ENCODE measurements at regions not wholly inside any gene's neighbourhood (a gene's known extent, or its start where the extent isn't known, plus 50 kb on each side); places are given as distances from the start of the nearest gene placed in this dataset.
"Not testable (repeated sequence)": the region's sequence is repeated elsewhere in the genome, so short reads cannot be mapped to it uniquely, and the experiment has no call there.

DNA sequence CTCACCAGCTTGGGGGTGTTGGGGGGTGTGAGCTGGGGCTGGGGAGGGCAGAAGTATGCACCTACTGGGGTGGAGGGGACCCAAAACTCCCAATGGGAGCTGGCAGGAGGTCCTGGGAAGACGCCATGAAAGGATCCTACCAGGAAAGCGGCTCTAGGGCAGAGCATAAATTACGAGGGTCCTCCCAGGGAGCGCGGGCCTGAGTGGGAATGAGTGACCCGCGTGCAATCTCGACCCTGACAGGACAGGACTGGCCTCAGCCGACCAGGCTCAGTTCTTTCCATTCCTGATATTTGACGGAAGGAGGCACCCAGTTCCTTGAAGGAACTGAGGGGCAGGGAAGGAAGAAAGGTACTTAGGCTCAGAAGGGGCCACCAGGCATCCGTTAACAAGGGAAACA is 1452.8 kb upstream of the TPTE start:
- H3K4me2 ChIP-seq (ENCODE audit: insufficient read depth in 1 of 2, low read depth in 2 of 2, low read length in 2 of 2); H3K79me1 ChIP-seq (ENCODE audit: low read depth, low read length); H3K56ac ChIP-seq (replicated peaks; ENCODE audit: insufficient read length, low read depth, low read length); H3K23ac ChIP-seq (ENCODE audit: insufficient read length); H2BK20ac ChIP-seq (ENCODE audit: low read length); H3K23me2 ChIP-seq (ENCODE audit: low read depth, low read length); DNase-seq (ENCODE audit: low read depth in 1 of 2, low spot score in 2 of 2); H2BK5ac ChIP-seq (ENCODE audit: low read depth, low read length); H4K8ac ChIP-seq (ENCODE audit: extremely low read depth, insufficient read depth, low read length); H3K27ac ChIP-seq (ENCODE audit: low read depth, low read length); H2AK5ac ChIP-seq (ENCODE audit: low read depth, low read length); H2BK15ac ChIP-seq (ENCODE audit: low read length); H3K4ac ChIP-seq (replicated peaks; ENCODE audit: insufficient read length, low read depth, low read length); H4K91ac ChIP-seq (replicated peaks; ENCODE audit: insufficient read length, low read length); H3K79me2 ChIP-seq (ENCODE audit: control insufficient read depth in 1 of 2, insufficient read depth in 2 of 2, low read length in 2 of 2); H3K36me3 ChIP-seq (ENCODE audit: control insufficient read depth in 2 of 4, insufficient read depth in 4 of 4, low read length in 3 of 4); H3K9ac ChIP-seq (replicated peaks in 1 of 4; ENCODE audit: extremely low read depth in 1 of 4, low read depth in 3 of 4, low read length in 3 of 4); H3K4me1 ChIP-seq (replicated peaks in 1 of 4; ENCODE audit: control insufficient read depth in 3 of 4, insufficient read depth in 4 of 4, low read length in 3 of 4); H3K27me3 ChIP-seq (replicated peaks in 1 of 4; ENCODE audit: control insufficient read depth in 3 of 4, extremely low read depth in 1 of 4, insufficient read depth in 3 of 4, low read length in 3 of 4); CTCF ChIA-PET (ENCODE audit: partially characterized antibody); H4K5ac ChIP-seq (ENCODE audit: insufficient read length, low read depth, low read length); H3K18ac ChIP-seq (ENCODE audit: extremely low read depth, low read length); H4K20me1 ChIP-seq (replicated peaks in 1 of 2; ENCODE audit: control insufficient read depth in 1 of 2, insufficient read depth in 2 of 2, low read length in 2 of 2); H3K14ac ChIP-seq (ENCODE audit: insufficient read length); H2BK12ac ChIP-seq (ENCODE audit: low read depth, low read length); H3K4me3 ChIP-seq (ENCODE audit: extremely low read depth in 1 of 4, insufficient read depth in 2 of 4, low read depth in 3 of 4, low read length in 4 of 4); H2BK120ac ChIP-seq (replicated peaks; ENCODE audit: low read depth, low read length); POLR2A ChIA-PET (ENCODE audit: partially characterized antibody); H2AFZ ChIP-seq (ENCODE audit: low read length); FAIRE-seq: not testable (repeated sequence)
- WGBS, 2 experiments (ENCODE audit: extremely low coverage in 1 of 2, insufficient coverage in 1 of 2, insufficient read length in 1 of 2, insufficient replicate concordance in 2 of 2, low coverage in 1 of 2, low lambda C conversion rate in 2 of 2, missing lambda C conversion rate in 1 of 2) = 89% methylated on average over 5 of the region's 11 CpGs; no CpG with 5 or more reads in 1 of the 2 experiments
- H3K9me3 ChIP-seq (ENCODE audit: insufficient read depth in 2 of 2, low read depth in 1 of 2, low read length in 1 of 2) = peaks cover 0 to 28% of the 10 kb centered on the region in 2 experiments; a peak in 2 of 4 replicates

DNA sequence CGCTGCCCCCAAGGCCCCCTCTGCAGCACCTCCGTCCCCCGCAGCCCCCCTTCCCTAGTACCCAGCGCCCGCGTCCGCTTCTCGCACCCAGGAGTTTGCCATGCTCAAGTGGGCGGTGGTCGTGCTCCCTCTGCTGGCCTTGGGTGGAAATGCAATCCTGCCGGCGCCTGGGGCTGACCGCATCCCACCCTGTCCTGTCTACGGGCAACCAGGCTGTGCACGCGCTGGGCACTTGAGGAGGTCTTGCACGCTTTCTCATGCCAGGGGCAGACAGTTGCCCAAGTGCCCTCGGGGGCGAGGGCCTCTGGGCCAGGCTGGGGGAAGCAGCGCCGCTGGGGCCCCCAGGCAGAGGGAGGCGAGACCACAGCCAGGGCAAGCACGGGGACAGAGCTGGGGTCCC is 1450.7 kb upstream of the TPTE start:
- CTCF ChIA-PET (ENCODE audit: partially characterized antibody); FAIRE-seq; H3K56ac ChIP-seq (replicated peaks; ENCODE audit: insufficient read length, low read depth, low read length); H3K27ac ChIP-seq (ENCODE audit: low read depth, low read length); H2AFZ ChIP-seq (ENCODE audit: low read length); H4K8ac ChIP-seq (ENCODE audit: extremely low read depth, insufficient read depth, low read length); H3K27me3 ChIP-seq (replicated peaks in 1 of 4; ENCODE audit: control insufficient read depth in 3 of 4, extremely low read depth in 1 of 4, insufficient read depth in 3 of 4, low read length in 3 of 4); H3K4me2 ChIP-seq (ENCODE audit: insufficient read depth in 1 of 2, low read depth in 2 of 2, low read length in 2 of 2); H3K18ac ChIP-seq (ENCODE audit: extremely low read depth, low read length); H4K20me1 ChIP-seq (replicated peaks in 1 of 2; ENCODE audit: control insufficient read depth in 1 of 2, insufficient read depth in 2 of 2, low read length in 2 of 2); H3K14ac ChIP-seq (ENCODE audit: insufficient read length); H3K4me3 ChIP-seq (ENCODE audit: extremely low read depth in 1 of 4, insufficient read depth in 2 of 4, low read depth in 3 of 4, low read length in 4 of 4); H3K79me2 ChIP-seq (ENCODE audit: control insufficient read depth in 1 of 2, insufficient read depth in 2 of 2, low read length in 2 of 2); H4K5ac ChIP-seq (ENCODE audit: insufficient read length, low read depth, low read length); H2BK120ac ChIP-seq (replicated peaks; ENCODE audit: low read depth, low read length); H2BK15ac ChIP-seq (ENCODE audit: low read length); POLR2A ChIA-PET (ENCODE audit: partially characterized antibody); H3K23ac ChIP-seq (ENCODE audit: insufficient read length); H3K36me3 ChIP-seq (ENCODE audit: control insufficient read depth in 2 of 4, insufficient read depth in 4 of 4, low read length in 3 of 4); H4K91ac ChIP-seq (replicated peaks; ENCODE audit: insufficient read length, low read length); H2BK5ac ChIP-seq (ENCODE audit: low read depth, low read length); H3K23me2 ChIP-seq (ENCODE audit: low read depth, low read length); H3K4ac ChIP-seq (replicated peaks; ENCODE audit: insufficient read length, low read depth, low read length); H2BK12ac ChIP-seq (ENCODE audit: low read depth, low read length); H3K4me1 ChIP-seq (replicated peaks in 1 of 4; ENCODE audit: control insufficient read depth in 3 of 4, insufficient read depth in 4 of 4, low read length in 3 of 4); H2BK20ac ChIP-seq (ENCODE audit: low read length); H3K79me1 ChIP-seq (ENCODE audit: low read depth, low read length); H2AK5ac ChIP-seq (ENCODE audit: low read depth, low read length); H3K9ac ChIP-seq (replicated peaks in 1 of 4; ENCODE audit: extremely low read depth in 1 of 4, low read depth in 3 of 4, low read length in 3 of 4): not testable (repeated sequence)
- 80% methylated on average over 6 of the region's 23 CpGs; no CpG with 5 or more reads in 1 of the 2 experiments for WGBS, 2 experiments (ENCODE audit: extremely low coverage in 1 of 2, insufficient coverage in 1 of 2, insufficient read length in 1 of 2, insufficient replicate concordance in 2 of 2, low coverage in 1 of 2, low lambda C conversion rate in 2 of 2, missing lambda C conversion rate in 1 of 2)
- DNase-seq (ENCODE audit: low read depth in 1 of 2, low spot score in 2 of 2) = peak in 1 of 2 experiments; percentile 51
- peaks cover 0 to 40% of the 10 kb centered on the region in 2 experiments; a peak in 2 of 4 replicates for H3K9me3 ChIP-seq (ENCODE audit: insufficient read depth in 2 of 2, low read depth in 1 of 2, low read length in 1 of 2)

Measured in H1 (cell line).